ENCODE measurements at regions not wholly inside any gene's neighbourhood (a gene's known extent, or its start where the extent isn't known, plus 50 kb on each side); places are given as distances from the start of the nearest gene placed in this dataset.
A peak's percentile ranks its signal among the peaks of the same experiment; 100 is the strongest.

DNA sequence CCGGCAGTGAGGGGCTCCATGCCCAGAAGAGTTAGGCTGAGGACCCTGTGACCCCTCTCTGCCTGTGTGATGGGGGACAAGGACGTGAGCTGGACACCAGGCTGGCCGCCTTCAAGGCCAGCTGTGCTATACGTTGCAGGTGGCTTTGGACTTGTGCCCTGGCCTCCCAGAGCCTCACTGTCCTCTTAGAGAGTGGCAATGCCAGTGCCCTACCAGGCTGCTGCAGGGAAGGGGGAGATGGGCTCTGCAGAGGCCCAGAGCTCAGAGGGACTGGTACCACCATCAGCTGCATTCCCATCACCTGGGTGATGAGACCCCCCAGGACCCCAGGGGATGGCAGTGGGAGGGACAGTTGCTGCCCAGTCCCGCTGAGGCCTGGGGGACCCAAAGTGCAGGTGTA is 90.4 kb upstream of the SHISAL1 start:
- H3K9me3 ChIP-seq (ENCODE audit: severe bottlenecking), result no peaks in the 10 kb centered on the region
- DNase-seq (ENCODE audit: low spot score) (no peak), ATAC-seq (ENCODE audit: low read depth) (no peak)
- no peaks in the 10 kb centered on the region for H3K27me3 ChIP-seq (ENCODE audit: insufficient read depth, poor library complexity, severe bottlenecking)
- no peaks in the 10 kb centered on the region for H3K36me3 ChIP-seq (ENCODE audit: low read depth)
- H3K27ac ChIP-seq (ENCODE audit: poor library complexity, severe bottlenecking), result no peak overlapping the region
- no peak overlapping the region for H3K4me3 ChIP-seq (ENCODE audit: severe bottlenecking)
- no peak for TF ChIP-seq CTCF (IDR thresholded peaks at IDR 0.05; ENCODE audit: poor library complexity, severe bottlenecking)
- H3K4me1 ChIP-seq (ENCODE audit: insufficient read depth, poor library complexity, severe bottlenecking), result no peaks in the 10 kb centered on the region

DNA sequence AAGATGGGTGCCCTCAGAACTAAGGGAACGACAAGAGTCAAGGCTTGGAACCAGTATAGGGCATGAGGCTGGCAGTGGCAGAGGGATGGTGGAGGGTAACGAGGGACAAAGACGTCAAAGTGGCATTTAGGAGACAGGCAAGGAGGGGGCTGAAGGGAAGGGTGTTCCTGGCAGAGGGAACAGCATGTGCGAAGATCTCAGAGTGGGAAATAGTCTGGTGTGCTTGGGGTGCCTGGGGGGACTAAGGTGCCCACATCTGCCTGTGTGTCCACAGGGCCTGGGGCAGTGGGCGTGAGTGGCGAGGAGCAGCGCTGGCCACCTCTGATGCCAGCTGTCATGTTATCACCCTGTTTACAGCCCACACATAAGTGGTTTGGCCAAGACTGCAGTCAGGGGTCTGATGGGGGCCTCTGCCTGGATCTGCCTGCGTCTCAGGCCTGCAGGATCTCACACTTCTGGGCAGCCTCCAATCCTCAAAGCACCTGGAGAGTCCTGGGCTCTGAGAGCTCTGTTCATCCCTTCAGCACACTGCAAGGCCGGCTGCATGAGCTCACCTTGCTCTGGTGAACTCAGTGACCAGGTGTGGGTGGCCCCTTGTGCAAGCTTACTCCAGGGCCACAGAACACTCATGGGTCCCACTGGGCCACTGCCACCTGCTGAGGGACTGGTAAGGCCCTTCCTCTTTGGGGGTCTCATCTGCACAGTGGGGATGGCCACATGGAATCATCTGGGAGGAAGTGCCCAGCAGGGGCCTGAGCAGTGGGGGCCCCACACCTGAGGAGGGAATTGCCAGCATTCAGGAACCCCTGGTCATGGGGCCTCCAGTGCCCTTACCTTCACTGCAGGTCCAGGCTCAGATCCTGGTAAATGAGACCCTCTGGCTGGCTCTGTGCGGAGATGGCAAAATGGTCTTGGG is 89.7 kb upstream of the SHISAL1 start:
- DNase-seq (ENCODE audit: low spot score) (peak; percentile 38), ATAC-seq (ENCODE audit: low read depth) (no peak)
- H3K27ac ChIP-seq (ENCODE audit: poor library complexity, severe bottlenecking), result no peak overlapping the region
- TF ChIP-seq CTCF (IDR thresholded peaks at IDR 0.05; ENCODE audit: poor library complexity, severe bottlenecking), result no peak
- H3K36me3 ChIP-seq (ENCODE audit: low read depth), result no peaks in the 10 kb centered on the region
- no peaks in the 10 kb centered on the region for H3K27me3 ChIP-seq (ENCODE audit: insufficient read depth, poor library complexity, severe bottlenecking)
- H3K4me3 ChIP-seq (ENCODE audit: severe bottlenecking), result no peak overlapping the region
- H3K9me3 ChIP-seq (ENCODE audit: severe bottlenecking), result no peaks in the 10 kb centered on the region
- no peaks in the 10 kb centered on the region for H3K4me1 ChIP-seq (ENCODE audit: insufficient read depth, poor library complexity, severe bottlenecking)

GRCh38 chr22:44401783-44402110 is 89.0 kb upstream of the SHISAL1 start:
- DNase-seq (ENCODE audit: low spot score) (no peak), ATAC-seq (ENCODE audit: low read depth) (no peak)
- Histone ChIP-seq H3K27me3 (ENCODE audit: insufficient read depth, poor library complexity, severe bottlenecking) (no peaks in the 10 kb centered on the region), H3K27ac (ENCODE audit: poor library complexity, severe bottlenecking) (no peak overlapping the region), H3K4me1 (ENCODE audit: insufficient read depth, poor library complexity, severe bottlenecking) (no peaks in the 10 kb centered on the region), H3K36me3 (ENCODE audit: low read depth) (no peaks in the 10 kb centered on the region), H3K9me3 (ENCODE audit: severe bottlenecking) (no peaks in the 10 kb centered on the region), H3K4me3 (ENCODE audit: severe bottlenecking) (no peak overlapping the region)
- no peak for TF ChIP-seq CTCF (IDR thresholded peaks at IDR 0.05; ENCODE audit: poor library complexity, severe bottlenecking)

DNA sequence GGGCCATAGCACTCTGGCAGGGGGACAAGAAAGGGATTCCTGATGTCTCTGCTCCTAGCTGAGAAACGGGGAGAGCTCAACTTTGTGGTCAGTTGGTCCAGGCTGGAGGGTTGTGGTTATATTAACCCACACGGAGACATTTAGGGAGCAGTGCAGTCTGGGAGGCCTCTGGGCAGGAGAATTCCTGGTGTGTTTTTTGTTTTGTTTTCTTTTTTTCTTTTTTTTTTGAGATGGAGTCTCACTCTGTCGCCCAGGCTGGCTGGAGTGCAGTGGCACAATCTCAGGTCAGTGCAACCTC is 88.0 kb upstream of the SHISAL1 start:
- no peaks in the 10 kb centered on the region for H3K4me1 ChIP-seq (ENCODE audit: insufficient read depth, poor library complexity, severe bottlenecking)
- ATAC-seq (ENCODE audit: low read depth), result no peak
- no peak overlapping the region for H3K27ac ChIP-seq (ENCODE audit: poor library complexity, severe bottlenecking)
- H3K27me3 ChIP-seq (ENCODE audit: insufficient read depth, poor library complexity, severe bottlenecking), result no peaks in the 10 kb centered on the region
- DNase-seq (ENCODE audit: low spot score), result no peak
- H3K4me3 ChIP-seq (ENCODE audit: severe bottlenecking), result no peak overlapping the region
- TF ChIP-seq CTCF (IDR thresholded peaks at IDR 0.05; ENCODE audit: poor library complexity, severe bottlenecking), result no peak
- no peaks in the 10 kb centered on the region for H3K9me3 ChIP-seq (ENCODE audit: severe bottlenecking)
- no peaks in the 10 kb centered on the region for H3K36me3 ChIP-seq (ENCODE audit: low read depth)

Measured in RWPE2 (cell line).